ENCODE measurements at regions not wholly inside any gene's neighbourhood (a gene's known extent, or its start where the extent isn't known, plus 50 kb on each side); places are given as distances from the start of the nearest gene placed in this dataset.

DNA sequence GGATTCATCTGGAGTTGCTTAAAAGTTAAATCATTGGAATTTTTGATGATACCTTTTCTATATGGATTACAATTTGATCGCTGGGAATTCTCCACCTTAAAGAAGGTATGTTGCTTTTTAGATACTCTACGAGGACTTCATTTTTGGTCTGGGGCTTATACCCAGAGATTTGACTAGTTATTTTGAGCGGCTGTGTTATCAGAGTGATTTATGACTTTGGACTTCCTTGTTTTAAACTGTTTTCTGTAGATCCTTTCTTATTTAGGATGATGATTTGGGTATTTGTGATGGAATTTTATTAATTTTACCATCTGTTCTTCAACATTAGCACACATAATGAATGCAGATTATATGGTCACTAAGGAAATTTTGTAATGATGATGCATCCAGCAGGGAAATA lies 75.2 kb downstream of the SOX4 start:
- H3K36me3 ChIP-seq (ENCODE audit: insufficient read depth, low read length): peaks cover 35% of the 10 kb centered on the region
- peak overlapping the region; percentile 99 for H3K4me3 ChIP-seq (ENCODE audit: low read length)
- H3K9ac ChIP-seq (ENCODE audit: low read depth, low read length): no peak overlapping the region
- no peak overlapping the region for H3K27ac ChIP-seq (ENCODE audit: low read depth, low read length)
- peaks cover 5% of the 10 kb centered on the region; the same call in 1 of the 2 replicates for H3K27me3 ChIP-seq (ENCODE audit: insufficient read depth, low read length)
- H3K4me1 ChIP-seq (ENCODE audit: insufficient read depth, low read length): peaks cover 25% of the 10 kb centered on the region
- H3K9me3 ChIP-seq (ENCODE audit: insufficient read depth, low read depth, low read length): no peaks in the 10 kb centered on the region
- 88% methylated on average over 3 of the region's 3 CpGs for WGBS

DNA sequence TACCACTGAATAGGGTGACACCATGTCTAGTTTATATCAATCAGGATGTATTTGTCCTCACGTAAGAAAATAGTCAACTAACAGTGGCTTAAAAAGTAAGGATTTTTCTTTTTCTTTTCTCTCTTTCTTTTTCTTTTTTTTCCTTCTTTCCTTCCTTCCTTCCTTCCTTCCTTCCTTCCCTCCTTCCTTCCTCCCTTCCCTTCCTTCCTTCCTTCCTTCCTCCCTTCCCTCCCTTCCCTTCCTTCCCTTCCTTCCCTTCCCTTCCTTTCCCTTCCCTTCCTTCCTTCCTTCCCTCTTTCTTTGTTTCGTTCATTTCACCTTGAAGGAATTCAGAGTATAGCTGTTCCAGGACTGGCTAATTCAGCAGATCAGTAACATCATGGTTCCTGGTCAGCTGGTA lies 83.2 kb downstream of the SOX4 start:
- H3K9me3 ChIP-seq (ENCODE audit: insufficient read depth, low read depth, low read length): no peaks in the 10 kb centered on the region
- H3K4me1 ChIP-seq (ENCODE audit: insufficient read depth, low read length): peaks cover 12% of the 10 kb centered on the region
- peaks cover 21% of the 10 kb centered on the region for H3K36me3 ChIP-seq (ENCODE audit: insufficient read depth, low read length)
- 94% methylated on average over 1 of the region's 2 CpGs for WGBS
- H3K27me3 ChIP-seq (ENCODE audit: insufficient read depth, low read length): no peaks in the 10 kb centered on the region
- H3K9ac ChIP-seq (ENCODE audit: low read depth, low read length): no peak overlapping the region
- no peak overlapping the region for H3K4me3 ChIP-seq (ENCODE audit: low read length)
- no peak overlapping the region for H3K27ac ChIP-seq (ENCODE audit: low read depth, low read length)

DNA sequence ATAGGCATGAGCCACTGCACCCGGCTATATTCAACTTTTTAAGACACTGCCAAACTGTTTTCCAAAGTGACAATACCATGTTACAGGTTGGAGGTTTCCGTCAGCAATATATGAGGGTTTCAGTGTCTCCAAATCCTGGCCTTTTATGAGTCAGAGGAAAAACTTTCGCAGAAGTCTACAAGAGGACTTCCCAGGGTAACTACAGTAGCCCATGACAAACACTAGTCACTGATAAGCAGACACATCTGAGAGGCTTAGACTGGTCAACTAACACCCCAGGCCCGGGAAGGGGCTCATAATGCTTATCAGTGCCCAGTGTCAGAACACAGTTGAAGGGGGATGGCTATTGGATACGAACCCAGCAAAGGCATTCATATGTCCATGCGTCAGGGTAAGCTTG lies 85.4 kb downstream of the SOX4 start:
- 90% methylated on average over 6 of the region's 6 CpGs for WGBS
- no peaks in the 10 kb centered on the region for H3K9me3 ChIP-seq (ENCODE audit: insufficient read depth, low read depth, low read length)
- H3K4me3 ChIP-seq (ENCODE audit: low read length): no peak overlapping the region
- no peaks in the 10 kb centered on the region for H3K27me3 ChIP-seq (ENCODE audit: insufficient read depth, low read length)
- peaks cover 24% of the 10 kb centered on the region for H3K36me3 ChIP-seq (ENCODE audit: insufficient read depth, low read length)
- peaks cover 12% of the 10 kb centered on the region for H3K4me1 ChIP-seq (ENCODE audit: insufficient read depth, low read length)
- no peak overlapping the region for H3K9ac ChIP-seq (ENCODE audit: low read depth, low read length)
- H3K27ac ChIP-seq (ENCODE audit: low read depth, low read length): no peak overlapping the region

DNA sequence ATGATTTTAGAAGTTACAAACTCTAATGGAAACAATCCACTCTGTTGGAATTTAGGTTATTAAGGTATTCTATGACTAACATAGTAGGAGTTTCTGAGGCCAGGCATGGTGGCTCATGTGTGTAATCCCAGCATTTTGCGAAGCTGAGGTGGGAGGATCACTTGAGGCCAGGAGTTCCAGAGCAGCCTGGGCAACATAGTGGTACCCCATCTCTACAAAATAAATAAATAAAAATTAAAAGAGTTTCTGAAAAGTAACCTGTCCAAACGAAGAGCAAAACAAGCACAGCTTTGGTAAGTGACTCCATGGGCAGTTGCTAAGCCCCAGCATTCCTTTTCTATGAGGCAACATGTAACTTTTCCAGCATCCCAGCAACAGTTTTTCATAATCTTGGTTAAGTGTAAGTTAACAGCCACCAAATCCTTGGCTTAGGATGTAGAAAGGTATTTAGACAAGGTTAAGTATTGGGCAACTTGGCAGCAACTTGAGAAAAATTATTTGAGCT lies 86.3 kb downstream of the SOX4 start:
- H3K9me3 ChIP-seq (ENCODE audit: insufficient read depth, low read depth, low read length): no peaks in the 10 kb centered on the region
- no peaks in the 10 kb centered on the region for H3K27me3 ChIP-seq (ENCODE audit: insufficient read depth, low read length)
- WGBS: 89% methylated on average over 2 of the region's 2 CpGs
- H3K9ac ChIP-seq (ENCODE audit: low read depth, low read length): no peak overlapping the region
- H3K4me1 ChIP-seq (ENCODE audit: insufficient read depth, low read length): peaks cover 12% of the 10 kb centered on the region
- H3K36me3 ChIP-seq (ENCODE audit: insufficient read depth, low read length): peaks cover 30% of the 10 kb centered on the region
- no peak overlapping the region for H3K4me3 ChIP-seq (ENCODE audit: low read length)
- no peak overlapping the region for H3K27ac ChIP-seq (ENCODE audit: low read depth, low read length)

DNA sequence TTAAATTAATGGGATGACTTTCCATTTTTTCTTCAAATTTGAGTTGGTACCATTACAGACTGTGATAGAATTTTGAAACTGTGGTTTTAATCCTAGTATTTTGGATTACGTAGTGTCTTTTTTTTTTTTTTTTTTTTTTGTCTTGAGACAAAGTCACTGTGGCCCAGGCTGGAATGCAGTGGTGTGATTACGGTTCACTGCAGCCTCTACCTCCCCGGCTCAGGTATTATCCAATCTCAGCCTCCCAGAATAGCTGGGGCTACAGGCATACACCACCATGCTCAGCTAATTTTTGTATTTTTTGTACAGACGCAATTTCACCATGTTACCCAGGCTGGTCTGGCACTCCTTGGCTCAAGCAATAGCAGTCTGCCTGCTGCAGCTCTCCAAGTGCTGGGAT lies 87.1 kb downstream of the SOX4 start:
- no peak overlapping the region for H3K9ac ChIP-seq (ENCODE audit: low read depth, low read length)
- no peak overlapping the region for H3K4me3 ChIP-seq (ENCODE audit: low read length)
- peaks cover 12% of the 10 kb centered on the region for H3K4me1 ChIP-seq (ENCODE audit: insufficient read depth, low read length)
- H3K27me3 ChIP-seq (ENCODE audit: insufficient read depth, low read length): no peaks in the 10 kb centered on the region
- no peak overlapping the region for H3K27ac ChIP-seq (ENCODE audit: low read depth, low read length)
- no peaks in the 10 kb centered on the region for H3K9me3 ChIP-seq (ENCODE audit: insufficient read depth, low read depth, low read length)
- peaks cover 38% of the 10 kb centered on the region for H3K36me3 ChIP-seq (ENCODE audit: insufficient read depth, low read length)
- WGBS: 97% methylated on average over 4 of the region's 4 CpGs

DNA sequence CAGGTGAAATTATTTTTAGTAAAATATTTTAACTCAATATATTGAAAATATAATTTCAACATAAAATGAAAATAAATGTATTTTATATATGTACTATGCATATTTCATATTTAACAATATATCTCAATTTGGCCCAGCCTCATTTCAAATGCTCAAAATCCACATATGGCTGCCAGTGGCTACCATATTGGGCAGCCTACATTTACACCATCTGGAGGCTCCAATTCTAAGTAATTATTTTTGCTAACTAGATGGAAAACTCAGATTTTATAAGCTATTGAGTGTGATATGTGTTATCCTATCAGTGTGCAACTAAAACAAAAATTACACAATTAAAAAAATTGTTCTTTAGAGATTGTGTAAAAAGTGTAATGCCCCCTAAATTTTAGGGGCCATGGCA lies 96.9 kb downstream of the SOX4 start:
- no peaks in the 10 kb centered on the region for H3K27me3 ChIP-seq (ENCODE audit: insufficient read depth, low read length)
- peaks cover 38% of the 10 kb centered on the region for H3K4me1 ChIP-seq (ENCODE audit: insufficient read depth, low read length)
- no peak overlapping the region for H3K4me3 ChIP-seq (ENCODE audit: low read length)
- H3K9ac ChIP-seq (ENCODE audit: low read depth, low read length): no peak overlapping the region
- peaks cover 24% of the 10 kb centered on the region for H3K36me3 ChIP-seq (ENCODE audit: insufficient read depth, low read length)
- peak overlapping the region; percentile 9; the same call in 1 of the 2 replicates for H3K27ac ChIP-seq (ENCODE audit: low read depth, low read length)
- H3K9me3 ChIP-seq (ENCODE audit: insufficient read depth, low read depth, low read length): peaks cover 10% of the 10 kb centered on the region

DNA sequence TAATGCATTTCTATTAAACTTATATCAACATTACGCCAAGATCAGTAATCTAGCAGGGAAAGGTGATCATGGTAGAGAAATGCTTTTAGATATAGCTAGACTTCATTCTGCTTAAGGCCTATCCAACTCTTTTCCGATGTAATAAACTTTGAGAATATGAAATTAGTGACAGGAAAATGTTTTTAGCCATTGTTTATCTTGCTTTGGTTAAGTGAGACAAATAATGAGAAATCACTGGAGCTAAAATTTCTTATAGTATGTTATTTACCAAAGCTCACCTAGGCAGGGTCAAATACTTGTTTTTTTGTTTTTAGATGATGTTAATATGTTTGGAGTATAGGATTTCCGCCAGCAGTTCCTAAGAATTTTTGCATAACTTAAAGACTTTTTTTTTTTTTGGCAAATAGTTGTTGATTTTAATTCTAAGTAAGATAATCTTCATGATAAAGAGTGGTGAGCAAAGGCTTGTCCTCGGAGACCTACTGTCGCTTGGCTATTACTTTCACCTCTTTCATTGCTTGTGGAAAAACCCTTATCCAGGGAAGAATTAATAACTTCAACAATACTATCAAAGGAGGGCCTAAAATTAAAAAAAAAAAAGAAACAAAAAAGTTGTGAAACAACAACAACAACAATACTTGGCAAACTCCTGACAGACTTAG lies 98.3 kb downstream of the SOX4 start:
- H3K36me3 ChIP-seq (ENCODE audit: insufficient read depth, low read length): peaks cover 17% of the 10 kb centered on the region
- peaks cover 10% of the 10 kb centered on the region for H3K9me3 ChIP-seq (ENCODE audit: insufficient read depth, low read depth, low read length)
- peak overlapping the region; percentile 26; the same call in 1 of the 2 replicates for H3K9ac ChIP-seq (ENCODE audit: low read depth, low read length)
- peaks cover 44% of the 10 kb centered on the region for H3K4me1 ChIP-seq (ENCODE audit: insufficient read depth, low read length)
- peak overlapping the region; percentile 19 for H3K4me3 ChIP-seq (ENCODE audit: low read length)
- H3K27ac ChIP-seq (ENCODE audit: low read depth, low read length): peak overlapping the region; percentile 84
- WGBS: 21% methylated on average over 5 of the region's 5 CpGs
- no peaks in the 10 kb centered on the region for H3K27me3 ChIP-seq (ENCODE audit: insufficient read depth, low read length)

DNA sequence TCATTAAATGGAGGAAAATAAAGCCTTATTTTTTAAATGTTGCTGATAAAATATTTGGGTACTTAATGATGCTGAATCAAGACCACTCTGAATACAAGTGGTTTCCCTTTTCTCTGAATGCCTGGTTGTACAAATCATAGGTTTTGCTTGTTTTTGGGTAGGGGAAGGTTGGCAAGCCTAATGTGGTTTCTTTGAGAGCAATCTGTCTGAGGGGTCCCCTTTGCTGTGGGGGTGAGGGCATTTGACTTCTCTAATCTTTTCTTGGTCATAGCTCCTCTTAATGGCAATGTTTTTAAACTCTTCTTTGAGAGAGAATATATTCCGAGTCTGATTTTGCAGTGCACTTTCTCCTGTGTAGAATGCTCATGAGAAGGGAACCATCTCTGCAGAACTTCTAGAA lies 99.2 kb downstream of the SOX4 start:
- WGBS: 47% methylated on average over 1 of the region's 1 CpG
- peaks cover 15% of the 10 kb centered on the region for H3K36me3 ChIP-seq (ENCODE audit: insufficient read depth, low read length)

DNA sequence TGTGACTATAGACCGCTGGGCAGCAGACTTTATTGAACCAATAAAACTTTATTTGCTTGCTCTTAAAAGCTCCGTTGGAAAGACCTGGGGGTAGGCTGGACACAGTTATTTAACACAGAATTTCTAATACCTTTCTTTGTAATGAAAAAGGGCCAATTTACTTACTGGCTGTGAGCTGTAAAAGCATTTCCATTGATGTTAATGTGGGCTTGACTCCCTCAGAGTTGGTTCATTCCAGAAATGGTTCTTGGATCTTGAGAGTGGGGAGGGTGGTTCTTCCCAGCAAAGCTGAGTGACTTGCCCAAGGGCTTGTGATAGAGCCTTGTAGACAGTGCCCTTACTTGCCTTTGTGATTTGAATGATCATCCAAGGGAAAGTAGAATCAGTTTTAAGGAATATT lies 100.6 kb downstream of the SOX4 start:
- Histone ChIP-seq H3K27me3 (ENCODE audit: insufficient read depth, low read length) (no peaks in the 10 kb centered on the region), H3K4me3 (ENCODE audit: low read length) (0 out of 2 replicates have a peak overlapping the region, but pooled peaks have one; percentile 9), H3K9me3 (ENCODE audit: insufficient read depth, low read depth, low read length) (no peaks in the 10 kb centered on the region), H3K4me1 (ENCODE audit: insufficient read depth, low read length) (peaks cover 45% of the 10 kb centered on the region), H3K9ac (ENCODE audit: low read depth, low read length) (no peak overlapping the region), H3K27ac (ENCODE audit: low read depth, low read length) (peak overlapping the region; percentile 84), H3K36me3 (ENCODE audit: insufficient read depth, low read length) (peaks cover 9% of the 10 kb centered on the region)
- WGBS: no CpG with 5 or more reads among the region's 2 CpGs

More for the DNA sequence above, 99.2 kb downstream of the SOX4 start:
- H3K4me1 ChIP-seq (ENCODE audit: insufficient read depth, low read length): peaks cover 45% of the 10 kb centered on the region
- peak overlapping the region; percentile 19; the same call in 1 of the 2 replicates for H3K4me3 ChIP-seq (ENCODE audit: low read length)
- H3K9me3 ChIP-seq (ENCODE audit: insufficient read depth, low read depth, low read length): peaks cover 6% of the 10 kb centered on the region
- peak overlapping the region; percentile 22; the same call in 1 of the 2 replicates for H3K9ac ChIP-seq (ENCODE audit: low read depth, low read length)
- H3K27me3 ChIP-seq (ENCODE audit: insufficient read depth, low read length): no peaks in the 10 kb centered on the region
- peak overlapping the region; percentile 84 for H3K27ac ChIP-seq (ENCODE audit: low read depth, low read length)

DNA sequence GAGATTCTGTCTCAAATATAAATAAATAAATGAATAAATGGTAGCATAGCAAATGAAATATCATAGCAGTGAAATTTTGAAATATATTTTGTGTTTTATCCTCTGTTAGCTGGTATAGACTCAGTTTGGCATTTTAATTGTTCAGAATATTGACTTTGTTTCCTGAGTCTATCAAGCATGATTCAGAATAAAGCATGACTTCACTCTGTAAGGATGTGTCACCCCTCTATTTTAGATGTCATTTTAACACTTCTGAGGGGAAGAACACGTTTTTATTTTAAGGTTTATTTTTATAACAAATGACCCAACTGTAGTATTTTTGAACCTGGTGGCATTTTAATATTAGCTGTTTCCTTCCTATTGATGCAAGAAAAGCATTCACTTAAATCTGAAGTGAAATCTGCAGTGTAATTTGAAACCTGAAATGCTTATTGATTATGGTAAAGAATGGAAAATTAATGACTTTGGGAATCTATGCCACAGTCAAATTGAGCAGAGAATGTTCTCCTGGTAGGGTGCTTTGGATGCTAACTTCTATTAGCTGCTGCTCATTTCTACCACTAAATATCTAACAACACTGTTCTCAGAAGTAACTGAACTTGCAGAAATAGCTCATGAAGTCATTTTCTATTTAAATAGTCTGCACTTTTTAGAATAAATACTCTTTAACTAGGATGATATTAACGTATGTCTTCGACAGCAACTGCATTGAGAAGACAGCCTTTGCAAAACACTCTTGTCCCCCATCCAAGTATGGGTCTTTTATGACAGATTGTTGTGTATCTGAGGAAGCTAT lies 114.2 kb downstream of the SOX4 start:
- Histone ChIP-seq H3K4me1 (ENCODE audit: insufficient read depth, low read length) (peaks cover 26% of the 10 kb centered on the region), H3K9me3 (ENCODE audit: insufficient read depth, low read depth, low read length) (no peaks in the 10 kb centered on the region), H3K27ac (ENCODE audit: low read depth, low read length) (no peak overlapping the region), H3K27me3 (ENCODE audit: insufficient read depth, low read length) (no peaks in the 10 kb centered on the region), H3K9ac (ENCODE audit: low read depth, low read length) (no peak overlapping the region), H3K36me3 (ENCODE audit: insufficient read depth, low read length) (no peaks in the 10 kb centered on the region), H3K4me3 (ENCODE audit: low read length) (no peak overlapping the region)
- 82% methylated on average over 2 of the region's 3 CpGs for WGBS

DNA sequence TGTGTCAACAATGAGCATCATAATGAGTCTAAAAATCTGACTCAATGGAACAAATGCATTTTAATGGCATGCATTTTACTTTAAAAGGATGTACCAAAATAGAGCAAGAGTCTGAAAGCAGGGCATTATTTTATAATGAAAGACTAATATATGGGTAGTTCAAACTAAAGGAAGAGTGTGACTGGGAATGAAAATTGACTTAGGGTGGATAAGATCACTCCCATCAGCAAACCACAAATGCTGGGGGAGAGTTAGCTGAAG lies 114.7 kb downstream of the SOX4 start:
- H3K36me3 ChIP-seq (ENCODE audit: insufficient read depth, low read length): no peaks in the 10 kb centered on the region
- H3K27me3 ChIP-seq (ENCODE audit: insufficient read depth, low read length): no peaks in the 10 kb centered on the region
- H3K27ac ChIP-seq (ENCODE audit: low read depth, low read length): no peak overlapping the region
- H3K4me1 ChIP-seq (ENCODE audit: insufficient read depth, low read length): peaks cover 30% of the 10 kb centered on the region
- no peak overlapping the region for H3K9ac ChIP-seq (ENCODE audit: low read depth, low read length)
- H3K4me3 ChIP-seq (ENCODE audit: low read length): no peak overlapping the region
- H3K9me3 ChIP-seq (ENCODE audit: insufficient read depth, low read depth, low read length): no peaks in the 10 kb centered on the region
